ENCODE measurements at regions not wholly inside any gene's neighbourhood (a gene's known extent, or its start where the extent isn't known, plus 50 kb on each side); places are given as distances from the start of the nearest gene placed in this dataset.
"Not testable (repeated sequence)": the region's sequence is repeated elsewhere in the genome, so short reads cannot be mapped to it uniquely, and the experiment has no call there.

GRCh38 chr22:49340406-49340805 lies 487.3 kb downstream of the BRD1 start:
- Histone ChIP-seq H3K36me3 (ENCODE audit: control insufficient read depth, insufficient read depth, low read length) (no peaks in the 10 kb centered on the region), H3K27me3 (ENCODE audit: control insufficient read depth, insufficient read depth, low read length) (no peaks in the 10 kb centered on the region), H3K27ac (ENCODE audit: low read depth, low read length) (no peak overlapping the region), H3K4me1 (ENCODE audit: control insufficient read depth, insufficient read depth, low read length) (no peaks in the 10 kb centered on the region), H3K9ac (ENCODE audit: low read length) (no peak overlapping the region), H3K4me3 (ENCODE audit: low read length) (no peak overlapping the region)

- H3K9ac ChIP-seq (ENCODE audit: low read length); H3K4me3 ChIP-seq (ENCODE audit: low read length); H3K4me1 ChIP-seq (ENCODE audit: control insufficient read depth, insufficient read depth, low read length); H3K36me3 ChIP-seq (ENCODE audit: control insufficient read depth, insufficient read depth, low read length); H3K27ac ChIP-seq (ENCODE audit: low read depth, low read length); H3K27me3 ChIP-seq (ENCODE audit: control insufficient read depth, insufficient read depth, low read length): not testable (repeated sequence)
Observed at GRCh38 chr22:49336483-49336882, 491.2 kb downstream of the BRD1 start.

GRCh38 chr22:49334976-49335375 lies 492.7 kb downstream of the BRD1 start:
- Histone ChIP-seq H3K27ac (ENCODE audit: low read depth, low read length) (no peak overlapping the region), H3K9ac (ENCODE audit: low read length) (no peak overlapping the region), H3K4me3 (ENCODE audit: low read length) (no peak overlapping the region), H3K27me3 (ENCODE audit: control insufficient read depth, insufficient read depth, low read length) (no peaks in the 10 kb centered on the region), H3K36me3 (ENCODE audit: control insufficient read depth, insufficient read depth, low read length) (no peaks in the 10 kb centered on the region), H3K4me1 (ENCODE audit: control insufficient read depth, insufficient read depth, low read length) (no peaks in the 10 kb centered on the region)

GRCh38 chr22:49334449-49334789 lies 493.3 kb downstream of the BRD1 start:
- Histone ChIP-seq H3K9ac (ENCODE audit: low read length) (no peak overlapping the region), H3K36me3 (ENCODE audit: control insufficient read depth, insufficient read depth, low read length) (no peaks in the 10 kb centered on the region), H3K27ac (ENCODE audit: low read depth, low read length) (no peak overlapping the region), H3K4me1 (ENCODE audit: control insufficient read depth, insufficient read depth, low read length) (no peaks in the 10 kb centered on the region), H3K27me3 (ENCODE audit: control insufficient read depth, insufficient read depth, low read length) (no peaks in the 10 kb centered on the region), H3K4me3 (ENCODE audit: low read length) (no peak overlapping the region)

GRCh38 chr22:49333206-49333605 lies 494.5 kb downstream of the BRD1 start:
- Histone ChIP-seq H3K4me1 (ENCODE audit: control insufficient read depth, insufficient read depth, low read length) (no peaks in the 10 kb centered on the region), H3K4me3 (ENCODE audit: low read length) (no peak overlapping the region), H3K27ac (ENCODE audit: low read depth, low read length) (no peak overlapping the region), H3K9ac (ENCODE audit: low read length) (no peak overlapping the region), H3K36me3 (ENCODE audit: control insufficient read depth, insufficient read depth, low read length) (no peaks in the 10 kb centered on the region), H3K27me3 (ENCODE audit: control insufficient read depth, insufficient read depth, low read length) (no peaks in the 10 kb centered on the region)

- Histone ChIP-seq H3K4me3 (ENCODE audit: low read length) (no peak overlapping the region), H3K9ac (ENCODE audit: low read length) (no peak overlapping the region), H3K4me1 (ENCODE audit: control insufficient read depth, insufficient read depth, low read length) (no peaks in the 10 kb centered on the region), H3K27me3 (ENCODE audit: control insufficient read depth, insufficient read depth, low read length) (no peaks in the 10 kb centered on the region), H3K27ac (ENCODE audit: low read depth, low read length) (no peak overlapping the region), H3K36me3 (ENCODE audit: control insufficient read depth, insufficient read depth, low read length) (no peaks in the 10 kb centered on the region)
Observed at GRCh38 chr22:49332691-49333090, 495.0 kb downstream of the BRD1 start.

GRCh38 chr22:49331878-49332277 lies 495.8 kb downstream of the BRD1 start:
- no peak overlapping the region for H3K9ac ChIP-seq (ENCODE audit: low read length)
- H3K27ac ChIP-seq (ENCODE audit: low read depth, low read length): no peak overlapping the region
- H3K4me3 ChIP-seq (ENCODE audit: low read length): no peak overlapping the region
- H3K4me1 ChIP-seq (ENCODE audit: control insufficient read depth, insufficient read depth, low read length): no peaks in the 10 kb centered on the region
- H3K27me3 ChIP-seq (ENCODE audit: control insufficient read depth, insufficient read depth, low read length): no peaks in the 10 kb centered on the region
- no peaks in the 10 kb centered on the region for H3K36me3 ChIP-seq (ENCODE audit: control insufficient read depth, insufficient read depth, low read length)

GRCh38 chr22:49331223-49331815 lies 496.4 kb downstream of the BRD1 start:
- H3K36me3 ChIP-seq (ENCODE audit: control insufficient read depth, insufficient read depth, low read length): no peaks in the 10 kb centered on the region
- H3K9ac ChIP-seq (ENCODE audit: low read length): no peak overlapping the region
- no peak overlapping the region for H3K4me3 ChIP-seq (ENCODE audit: low read length)
- H3K27ac ChIP-seq (ENCODE audit: low read depth, low read length): no peak overlapping the region
- H3K27me3 ChIP-seq (ENCODE audit: control insufficient read depth, insufficient read depth, low read length): no peaks in the 10 kb centered on the region
- H3K4me1 ChIP-seq (ENCODE audit: control insufficient read depth, insufficient read depth, low read length): no peaks in the 10 kb centered on the region

GRCh38 chr22:49330421-49331222 lies 497.1 kb downstream of the BRD1 start:
- Histone ChIP-seq H3K4me1 (ENCODE audit: control insufficient read depth, insufficient read depth, low read length) (no peaks in the 10 kb centered on the region), H3K36me3 (ENCODE audit: control insufficient read depth, insufficient read depth, low read length) (no peaks in the 10 kb centered on the region), H3K4me3 (ENCODE audit: low read length) (no peak overlapping the region), H3K27me3 (ENCODE audit: control insufficient read depth, insufficient read depth, low read length) (no peaks in the 10 kb centered on the region), H3K9ac (ENCODE audit: low read length) (no peak overlapping the region), H3K27ac (ENCODE audit: low read depth, low read length) (no peak overlapping the region)

GRCh38 chr22:49329636-49330035 lies 498.0 kb downstream of the BRD1 start:
- H3K4me1 ChIP-seq (ENCODE audit: control insufficient read depth, insufficient read depth, low read length): no peaks in the 10 kb centered on the region
- H3K9ac ChIP-seq (ENCODE audit: low read length): no peak overlapping the region
- no peaks in the 10 kb centered on the region for H3K27me3 ChIP-seq (ENCODE audit: control insufficient read depth, insufficient read depth, low read length)
- no peaks in the 10 kb centered on the region for H3K36me3 ChIP-seq (ENCODE audit: control insufficient read depth, insufficient read depth, low read length)
- H3K27ac ChIP-seq (ENCODE audit: low read depth, low read length): no peak overlapping the region
- H3K4me3 ChIP-seq (ENCODE audit: low read length): no peak overlapping the region

- Histone ChIP-seq H3K27ac (ENCODE audit: low read depth, low read length) (no peak overlapping the region), H3K9ac (ENCODE audit: low read length) (no peak overlapping the region), H3K4me3 (ENCODE audit: low read length) (no peak overlapping the region), H3K4me1 (ENCODE audit: control insufficient read depth, insufficient read depth, low read length) (no peaks in the 10 kb centered on the region), H3K36me3 (ENCODE audit: control insufficient read depth, insufficient read depth, low read length) (no peaks in the 10 kb centered on the region), H3K27me3 (ENCODE audit: control insufficient read depth, insufficient read depth, low read length) (no peaks in the 10 kb centered on the region)
Observed at GRCh38 chr22:49328630-49329405, 498.9 kb downstream of the BRD1 start.

GRCh38 chr22:49328118-49328475 lies 499.6 kb downstream of the BRD1 start:
- Histone ChIP-seq H3K9ac (ENCODE audit: low read length) (no peak overlapping the region), H3K27me3 (ENCODE audit: control insufficient read depth, insufficient read depth, low read length) (peaks cover 3% of the 10 kb centered on the region), H3K4me1 (ENCODE audit: control insufficient read depth, insufficient read depth, low read length) (no peaks in the 10 kb centered on the region), H3K36me3 (ENCODE audit: control insufficient read depth, insufficient read depth, low read length) (no peaks in the 10 kb centered on the region), H3K27ac (ENCODE audit: low read depth, low read length) (no peak overlapping the region), H3K4me3 (ENCODE audit: low read length) (no peak overlapping the region)
